ENCODE measurements at regions not wholly inside any gene's neighbourhood (a gene's known extent, or its start where the extent isn't known, plus 50 kb on each side); places are given as distances from the start of the nearest gene placed in this dataset.

GRCh38 chr6:105901583-105901982 lies 184.6 kb upstream of the PRDM1 start:
- DNase-seq = no peak

GRCh38 chr6:105900125-105900937 lies 185.8 kb upstream of the PRDM1 start:
- DNase-seq = no peak

GRCh38 chr6:105898286-105898685 lies 187.8 kb upstream of the PRDM1 start:
- no peak for DNase-seq

GRCh38 chr6:105897131-105897530 lies 189.0 kb upstream of the PRDM1 start:
- DNase-seq = no peak

- DNase-seq = no peak
These were observed 189.4 kb upstream of the PRDM1 start for GRCh38 chr6:105896821-105897095.

GRCh38 chr6:105896052-105896820 lies 189.9 kb upstream of the PRDM1 start:
- DNase-seq = no peak

GRCh38 chr6:105894556-105894955 lies 191.6 kb upstream of the PRDM1 start:
- no peak for DNase-seq

GRCh38 chr6:105893741-105894140 lies 192.4 kb upstream of the PRDM1 start:
- no peak for DNase-seq

GRCh38 chr6:105892577-105893262 lies 193.4 kb upstream of the PRDM1 start:
- DNase-seq = no peak

- no peak for DNase-seq
These were observed 195.5 kb upstream of the PRDM1 start for GRCh38 chr6:105890521-105891244.

GRCh38 chr6:105889902-105890301 lies 196.2 kb upstream of the PRDM1 start:
- DNase-seq = no peak

GRCh38 chr6:105886814-105887544 lies 199.2 kb upstream of the PRDM1 start:
- DNase-seq = no peak

- DNase-seq = no peak
These were observed 199.9 kb upstream of the PRDM1 start for GRCh38 chr6:105886066-105886813.

- DNase-seq = no peak
These were observed 201.7 kb upstream of the PRDM1 start for GRCh38 chr6:105884426-105884825.

- DNase-seq = no peak
These were observed 202.1 kb upstream of the PRDM1 start for GRCh38 chr6:105884011-105884410.

- DNase-seq = no peak
These were observed 203.3 kb upstream of the PRDM1 start for GRCh38 chr6:105882828-105883227.

GRCh38 chr6:105882121-105882803 lies 203.9 kb upstream of the PRDM1 start:
- DNase-seq = no peak

GRCh38 chr6:105881608-105882007 lies 204.5 kb upstream of the PRDM1 start:
- no peak for DNase-seq

- no peak for DNase-seq
These were observed 206.1 kb upstream of the PRDM1 start for GRCh38 chr6:105880030-105880492.

GRCh38 chr6:105879146-105879545 lies 207.0 kb upstream of the PRDM1 start:
- no peak for DNase-seq

Data from activated T-cell treated with anti-CD3 and anti-CD28 coated beads, Interleukin-2, amount 50 U/mL, for 1 hour (primary cell).